NCI-H82 (cell line): ENCODE measurements at regions not wholly inside any gene's neighbourhood (a gene's known extent, or its start where the extent isn't known, plus 50 kb on each side); places are given as distances from the start of the nearest gene placed in this dataset.
"Not testable (repeated sequence)": the region's sequence is repeated elsewhere in the genome, so short reads cannot be mapped to it uniquely, and the experiment has no call there.

ENCODE experiments used
- DNase-seq: peaks from one replicate; lab custom pipeline; 2025; lab: John Stamatoyannopoulos, UW

- DNase-seq: no peak
Observed at GRCh38 chr3:99586701-99587100, 51.7 kb upstream of the COL8A1 start.

DNA sequence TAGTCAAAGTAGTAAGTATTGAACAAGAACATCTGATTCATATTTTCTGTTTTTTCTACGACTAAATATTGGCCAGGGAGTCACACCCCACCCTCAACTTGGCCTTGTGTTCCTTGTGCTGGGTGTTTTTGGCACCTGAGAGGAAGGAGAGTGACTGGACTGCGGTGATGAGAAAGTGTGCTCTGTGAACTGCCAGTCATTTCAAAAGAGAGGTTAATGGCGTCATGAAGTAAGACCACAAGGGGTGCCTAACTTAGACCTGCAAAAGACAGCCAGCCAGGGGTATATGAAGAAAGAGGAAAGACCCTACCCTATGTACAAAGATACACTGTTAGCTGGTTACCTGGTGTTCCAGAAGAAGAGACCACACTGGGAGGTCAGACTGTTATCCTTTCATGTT is 58.4 kb upstream of the COL8A1 start:
- no peak for DNase-seq

DNA sequence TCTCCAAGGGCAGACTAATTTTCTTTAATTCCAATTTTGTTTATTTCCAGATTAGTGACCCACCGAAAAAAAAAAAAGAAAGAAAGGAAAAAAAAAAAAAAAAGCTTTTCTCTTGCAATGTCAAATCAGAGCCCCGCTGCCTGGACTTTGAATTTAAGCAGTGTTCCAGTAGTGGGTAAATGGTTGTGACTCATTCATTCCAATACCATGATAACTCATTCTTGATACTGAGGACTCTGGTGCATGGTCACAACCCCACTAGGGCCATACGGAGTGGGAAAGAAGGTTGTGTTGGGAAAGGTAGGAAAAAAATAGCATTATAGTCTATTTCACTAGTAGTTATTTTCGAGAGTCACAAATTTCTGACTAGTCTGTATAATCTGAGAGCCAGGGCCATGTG is 59.1 kb upstream of the COL8A1 start:
- DNase-seq: no peak

DNA sequence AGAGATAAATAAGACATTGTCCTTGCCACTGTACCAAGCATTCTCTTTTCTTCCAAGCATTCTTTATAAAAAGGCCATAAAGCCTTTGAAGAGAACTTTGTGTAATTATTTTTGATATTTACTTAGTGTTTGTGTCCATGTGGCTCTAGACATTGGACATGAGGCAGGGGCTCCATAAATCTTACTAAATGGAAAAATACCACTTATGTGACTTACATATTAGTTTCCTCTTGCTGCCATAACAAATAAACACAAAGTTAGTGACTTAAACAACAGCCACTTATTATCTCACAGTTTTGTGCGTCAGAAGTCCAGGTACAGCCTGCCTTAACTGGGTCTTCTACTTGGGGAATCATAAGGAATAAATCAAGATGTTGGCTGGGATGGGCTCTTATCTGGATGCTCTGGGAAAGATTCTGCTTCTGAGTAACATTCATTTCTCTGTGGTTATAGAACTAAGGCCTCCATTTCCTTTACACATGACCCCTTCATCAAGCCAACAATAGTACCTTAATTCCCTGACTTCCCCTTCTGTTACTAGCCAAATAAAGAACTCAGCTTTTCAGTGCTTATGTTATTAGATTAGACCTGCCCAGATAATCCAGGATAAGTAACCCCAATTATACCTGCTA is 59.9 kb upstream of the COL8A1 start:
- peak; percentile 91 for DNase-seq

- no peak for DNase-seq
Observed at GRCh38 chr3:99576904-99577559, 61.4 kb upstream of the COL8A1 start.

GRCh38 chr3:99575683-99576082 is 62.7 kb upstream of the COL8A1 start:
- DNase-seq: no peak

- peak; percentile 13 for DNase-seq
Observed at GRCh38 chr3:99570061-99570460, 68.3 kb upstream of the COL8A1 start.

- no peak for DNase-seq
Observed at GRCh38 chr3:99568663-99569335, 69.6 kb upstream of the COL8A1 start.

GRCh38 chr3:99565331-99565730 is 73.1 kb upstream of the COL8A1 start:
- no peak for DNase-seq

DNA sequence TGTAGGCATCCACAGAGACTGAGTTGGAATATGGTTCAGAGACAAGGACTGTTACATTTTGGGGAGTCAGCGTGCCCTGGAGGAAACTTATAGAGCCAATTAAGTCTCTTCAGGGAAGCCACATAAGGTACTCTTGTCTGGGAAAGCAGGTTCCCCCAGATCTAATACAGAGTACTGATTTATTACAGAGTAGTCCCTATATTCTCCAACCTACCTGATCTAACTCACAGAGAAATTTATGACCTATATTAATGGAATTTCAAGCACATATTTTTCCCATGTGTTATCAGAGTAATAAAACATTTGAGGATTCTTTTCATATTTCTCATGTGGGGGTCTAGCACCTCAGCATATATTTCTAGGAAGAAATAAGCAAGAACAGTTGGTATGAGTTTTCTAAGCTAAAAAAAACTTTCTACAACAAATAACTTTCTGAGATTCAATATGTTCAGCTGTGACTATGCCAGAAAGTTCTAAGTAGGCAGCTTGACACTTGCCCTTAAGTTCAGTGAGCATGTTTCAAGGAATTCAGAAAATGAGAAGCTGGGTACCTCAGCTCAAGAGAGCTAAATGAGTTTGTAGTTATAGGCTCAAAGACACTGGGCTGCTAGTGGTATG is 75.3 kb upstream of the COL8A1 start:
- DNase-seq: no peak

GRCh38 chr3:99562138-99562537 is 76.3 kb upstream of the COL8A1 start:
- no peak for DNase-seq

GRCh38 chr3:99561056-99561455 is 77.3 kb upstream of the COL8A1 start:
- no peak for DNase-seq

DNA sequence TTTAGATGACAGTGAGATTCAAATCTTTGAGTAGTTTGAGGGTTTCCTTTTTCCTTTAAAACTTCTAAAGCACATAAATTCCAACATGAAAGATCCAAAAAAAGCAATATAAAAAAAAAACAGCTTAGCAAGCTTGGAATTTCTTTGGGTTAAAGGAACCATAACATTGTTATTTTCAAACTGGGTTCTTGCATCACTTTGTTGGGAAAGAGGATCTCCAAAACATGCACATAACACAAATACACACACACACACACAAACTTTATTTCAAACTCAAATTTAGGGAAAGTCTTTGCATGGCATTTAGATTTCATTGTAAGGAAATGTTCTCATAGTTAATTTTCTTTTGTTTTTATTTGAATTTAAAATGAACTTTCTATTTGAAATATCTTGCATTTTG is 79.2 kb upstream of the COL8A1 start:
- no peak for DNase-seq

- DNase-seq: not testable (repeated sequence)
Observed at GRCh38 chr3:99555885-99556284, 82.5 kb upstream of the COL8A1 start.

DNA sequence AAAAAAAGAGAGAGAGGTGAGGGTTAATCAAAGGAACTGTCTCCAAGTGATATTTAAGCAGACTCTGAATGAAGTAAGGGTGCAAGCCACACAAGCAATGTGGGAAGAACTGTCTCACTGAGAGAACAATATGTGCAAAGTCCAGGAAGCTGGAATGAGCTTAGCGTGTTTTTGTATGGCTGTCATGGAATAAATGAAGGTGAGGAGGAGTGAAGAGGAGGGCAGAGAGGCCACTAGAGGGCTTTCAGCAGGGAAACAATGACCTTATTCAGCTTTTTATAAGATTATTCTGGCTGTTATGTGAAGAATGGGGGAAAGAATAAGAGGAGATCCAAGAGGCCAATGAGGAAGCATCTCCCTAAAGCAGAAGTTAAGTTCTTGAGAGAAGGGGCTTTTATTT is 86.9 kb upstream of the COL8A1 start:
- DNase-seq: peak; percentile 12

- DNase-seq: no peak
Observed at GRCh38 chr3:99549957-99550603, 88.3 kb upstream of the COL8A1 start.

- no peak for DNase-seq
Observed at GRCh38 chr3:99549220-99549619, 89.2 kb upstream of the COL8A1 start.

DNA sequence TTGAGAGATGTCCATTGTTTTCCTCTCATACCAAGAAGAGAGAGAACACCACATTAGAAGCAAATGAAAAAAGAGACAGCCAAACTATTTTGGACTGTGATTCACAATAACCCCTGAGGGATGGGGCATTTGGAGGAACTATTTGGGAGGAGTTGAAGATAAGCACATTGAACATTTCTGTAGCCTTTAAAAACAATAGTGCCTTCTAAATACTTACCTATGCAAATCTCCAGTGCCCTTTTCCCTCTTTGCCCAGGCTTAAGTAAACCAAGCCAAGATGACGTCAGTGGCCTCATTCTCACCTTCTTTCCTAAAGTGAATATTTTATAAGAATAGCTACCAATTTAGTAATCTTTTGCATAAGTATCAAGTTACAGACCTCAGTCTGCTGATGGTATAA is 89.7 kb upstream of the COL8A1 start:
- DNase-seq: no peak

GRCh38 chr3:99545941-99546580 is 92.3 kb upstream of the COL8A1 start:
- no peak for DNase-seq

DNA sequence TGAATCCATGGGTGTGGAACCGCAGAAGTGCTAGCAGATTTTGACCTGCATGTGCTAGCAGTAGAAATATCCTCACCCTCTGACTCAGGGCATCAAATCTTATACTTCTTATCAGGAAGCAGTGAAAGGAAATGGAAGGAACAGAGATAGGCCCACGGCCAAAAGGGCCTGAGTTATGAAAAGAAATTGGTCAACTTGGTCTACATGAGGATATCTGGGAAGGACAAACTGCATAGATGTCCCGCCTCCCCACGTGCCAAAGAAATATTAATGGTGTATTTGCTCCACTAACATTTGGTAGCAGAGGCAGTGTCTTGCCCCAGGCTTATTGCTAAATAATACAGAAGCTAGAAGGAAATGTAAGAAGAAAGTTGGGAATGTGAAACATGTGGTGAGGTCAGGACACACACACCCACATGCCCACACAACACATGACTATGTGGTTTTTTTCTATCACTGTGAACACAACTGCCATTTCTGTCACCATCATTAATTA is 93.6 kb upstream of the COL8A1 start:
- no peak for DNase-seq

DNA sequence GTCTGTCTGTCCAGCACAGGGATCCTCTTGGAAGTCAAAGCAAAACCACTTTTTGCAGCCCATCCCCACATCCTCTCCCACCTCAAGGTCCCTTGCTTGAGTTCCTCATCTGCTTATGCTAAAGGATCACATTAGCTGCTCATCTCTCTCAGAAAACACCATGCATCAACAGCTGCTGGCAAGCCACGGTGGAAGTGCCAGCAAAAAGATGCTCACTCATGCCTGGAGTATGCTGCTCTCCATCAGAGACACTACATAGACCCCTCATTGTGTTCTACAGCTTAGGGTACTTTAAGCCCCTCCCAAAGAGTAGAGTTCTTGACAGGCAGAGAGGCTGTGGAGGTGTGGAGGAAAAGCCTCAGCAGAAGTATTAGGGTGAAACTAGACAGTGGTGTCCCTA is 94.6 kb upstream of the COL8A1 start:
- DNase-seq: no peak
